HG03025 (cell line): ENCODE measurements at regions not wholly inside any gene's neighbourhood (a gene's known extent, or its start where the extent isn't known, plus 50 kb on each side); places are given as distances from the start of the nearest gene placed in this dataset.
"Not testable (repeated sequence)": the region's sequence is repeated elsewhere in the genome, so short reads cannot be mapped to it uniquely, and the experiment has no call there.

ENCODE experiments used
- ATAC-seq: cut with Tn5 transposase; IDR thresholded peaks from one replicate; pipeline ENCODE4 v1.9.1; 2021; ENCODE audit warnings: mild to moderate bottlenecking, moderate library complexity; ENCODE audit not compliant: unreplicated experiment, low FRiP score

DNA sequence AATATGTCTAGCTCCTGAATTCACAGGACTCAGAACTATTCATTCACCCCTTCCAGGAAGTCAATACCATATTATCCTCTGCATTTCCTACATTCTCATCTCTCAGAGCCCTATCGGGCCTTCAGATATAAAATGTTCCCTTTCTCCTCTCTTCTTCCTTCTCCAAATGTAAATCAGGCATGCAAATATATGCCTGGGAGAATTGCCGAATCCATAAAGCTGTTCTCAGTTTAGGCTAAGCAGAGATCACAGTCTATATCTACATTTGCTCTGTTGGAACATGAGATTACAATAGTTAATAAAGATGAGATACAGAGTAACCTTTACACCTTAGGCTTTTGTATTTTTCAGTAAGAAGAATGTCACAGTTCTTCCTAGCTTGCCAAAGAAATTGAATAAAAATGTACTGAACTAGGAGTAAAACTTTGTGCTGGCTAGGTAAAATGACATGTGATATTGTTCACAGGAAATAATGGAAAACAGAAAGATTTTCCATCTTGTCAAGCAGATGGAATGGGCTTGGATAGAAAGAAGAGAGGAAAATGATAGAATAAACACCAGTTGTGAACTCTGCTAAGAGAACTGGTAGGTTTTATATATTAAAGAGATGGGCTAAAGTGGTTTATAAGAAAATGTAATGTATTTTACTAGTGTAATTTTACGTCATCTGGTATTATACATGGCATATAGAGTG, 161.5 kb downstream of the NRIP1 start:
- no peak for ATAC-seq

GRCh38 chr21:14901482-14901958, 163.3 kb downstream of the NRIP1 start:
- ATAC-seq = no peak

DNA sequence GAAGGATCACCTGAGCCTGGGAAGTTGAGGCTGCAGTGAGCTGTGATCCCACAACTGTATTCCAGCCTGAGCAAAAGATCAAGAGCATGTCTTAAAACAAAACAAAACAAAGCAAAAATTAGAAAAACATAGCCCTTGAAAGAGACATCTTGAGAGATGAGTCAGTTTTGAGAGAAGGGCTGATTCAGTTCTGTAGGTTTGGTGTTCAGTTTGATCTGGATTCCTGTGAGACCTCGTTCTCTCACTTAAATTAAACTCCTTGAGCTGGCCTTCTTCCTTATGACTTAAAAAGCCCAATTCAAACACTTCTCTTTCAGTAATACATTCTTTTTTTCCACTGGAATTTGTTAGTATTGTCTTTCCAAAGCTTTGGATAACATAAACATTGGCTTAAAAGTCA, 164.2 kb downstream of the NRIP1 start:
- ATAC-seq = no peak

GRCh38 chr21:14900058-14900457, 164.7 kb downstream of the NRIP1 start:
- no peak for ATAC-seq

GRCh38 chr21:14895792-14896191, 169.0 kb downstream of the NRIP1 start:
- no peak for ATAC-seq

DNA sequence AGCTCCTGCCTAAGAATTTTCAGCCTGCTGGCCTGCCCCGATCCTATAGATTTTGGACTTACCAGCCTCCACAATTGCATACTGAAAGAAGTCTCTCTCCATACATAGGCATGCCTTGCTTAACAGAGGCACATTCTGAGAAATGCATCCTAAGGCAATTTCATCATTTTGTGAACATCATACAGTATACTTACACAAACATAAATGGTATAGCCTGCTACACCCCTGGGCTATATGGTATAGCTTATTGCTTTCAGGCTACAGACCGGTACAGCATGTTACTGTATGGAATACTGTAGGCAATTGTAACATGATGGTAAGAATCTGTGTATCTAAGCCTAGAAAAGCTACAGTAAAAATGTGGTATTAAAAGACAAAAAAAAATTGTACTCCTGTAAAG, 174.7 kb downstream of the NRIP1 start:
- no peak for ATAC-seq

DNA sequence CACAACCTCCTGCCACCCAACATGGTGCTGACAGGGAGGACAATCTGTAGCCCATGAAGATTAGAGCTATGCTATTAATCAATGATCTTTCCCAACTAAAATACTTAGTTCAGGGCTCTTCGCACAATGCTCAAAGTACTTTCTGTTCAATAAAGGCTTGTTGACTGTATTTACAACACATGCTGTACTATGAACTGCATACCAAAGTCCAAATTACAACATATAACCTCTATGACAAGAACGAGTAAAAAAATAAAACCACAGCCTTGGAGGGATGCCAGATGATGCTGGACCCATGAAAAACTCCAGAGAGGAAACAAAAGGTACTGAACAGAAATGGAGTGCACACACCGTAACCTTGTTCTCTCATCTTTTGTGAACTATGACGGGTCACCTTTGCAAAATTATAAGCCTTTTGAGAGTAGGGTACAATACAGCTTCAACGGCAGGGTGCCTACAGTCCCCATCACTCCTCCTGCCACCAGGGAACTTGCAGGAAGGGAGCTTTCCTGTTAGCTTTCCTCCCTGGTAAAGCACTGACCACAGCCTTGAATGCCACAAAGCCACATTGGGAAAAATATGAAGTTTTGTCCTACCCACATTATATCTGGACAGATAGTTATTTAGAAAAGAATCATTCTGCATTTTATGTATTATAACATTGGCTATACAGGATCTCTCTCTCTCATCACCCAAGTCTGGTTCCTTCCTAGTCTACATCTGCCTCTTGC, 175.6 kb downstream of the NRIP1 start:
- ATAC-seq = no peak

GRCh38 chr21:14888202-14888601, 176.6 kb downstream of the NRIP1 start:
- ATAC-seq = no peak

GRCh38 chr21:14886001-14886400, 178.8 kb downstream of the NRIP1 start:
- no peak for ATAC-seq

DNA sequence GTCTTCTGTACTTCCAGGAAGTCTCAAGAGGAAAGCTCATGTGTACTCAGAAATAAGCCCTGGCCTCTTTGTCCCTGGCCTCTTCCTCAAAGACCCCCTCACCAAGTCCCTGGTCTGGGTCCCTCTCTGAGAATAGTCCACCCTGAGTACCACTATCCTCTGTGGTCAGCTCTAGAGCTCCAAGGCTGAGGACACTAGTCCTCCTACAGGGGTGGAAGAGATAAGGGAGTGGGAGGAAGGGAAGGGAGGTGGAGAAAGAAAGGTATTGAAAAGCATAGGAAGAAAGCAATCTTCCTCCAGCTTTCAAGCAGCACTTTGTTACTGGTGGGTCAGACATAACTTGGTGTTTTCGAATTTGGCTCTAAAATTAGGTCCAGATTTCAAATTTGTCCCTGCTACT, 181.4 kb downstream of the NRIP1 start:
- ATAC-seq = no peak

DNA sequence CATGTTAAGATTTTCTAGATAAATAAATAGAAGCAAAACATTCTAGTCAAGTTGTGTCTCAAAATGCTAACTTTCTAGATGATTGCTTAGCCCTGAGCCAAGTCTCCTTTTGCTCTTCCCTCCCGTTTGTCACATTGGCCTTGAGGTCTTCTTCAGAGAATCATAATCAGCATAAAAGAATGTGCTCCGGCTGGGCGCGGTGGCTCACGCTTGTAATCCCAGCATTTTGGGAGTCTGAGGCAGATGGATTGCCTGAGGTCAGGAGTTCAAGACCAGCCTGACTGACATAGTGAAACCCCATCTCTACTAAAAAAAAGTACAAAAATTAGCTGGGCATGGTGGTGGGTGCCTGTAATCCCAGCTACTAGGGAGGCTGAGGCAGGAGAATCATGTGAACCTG, 182.3 kb downstream of the NRIP1 start:
- ATAC-seq = not testable (repeated sequence)

- ATAC-seq = no peak
These were observed 182.8 kb downstream of the NRIP1 start for GRCh38 chr21:14881863-14882499.

DNA sequence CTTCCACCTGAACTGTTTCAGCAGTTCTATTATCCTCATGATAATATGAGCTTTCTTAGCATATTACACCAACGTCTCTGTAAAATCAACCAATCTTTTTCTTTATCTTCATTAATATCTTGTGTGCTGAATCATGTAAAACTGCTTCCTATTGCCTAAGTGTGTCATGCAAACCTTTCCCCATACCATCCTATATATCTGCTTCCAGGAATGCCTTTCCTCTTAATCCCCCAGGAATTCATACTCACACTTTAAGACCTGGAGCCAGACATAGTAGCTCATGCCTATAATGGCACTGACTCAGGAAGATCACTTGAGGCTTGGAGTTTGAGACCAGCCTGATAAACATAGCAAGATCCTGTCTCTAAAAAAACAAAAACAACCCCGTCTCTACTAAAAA, 183.9 kb downstream of the NRIP1 start:
- no peak for ATAC-seq

- ATAC-seq = no peak
These were observed 185.3 kb downstream of the NRIP1 start for GRCh38 chr21:14879458-14879857.

GRCh38 chr21:14878971-14879370, 185.8 kb downstream of the NRIP1 start:
- no peak for ATAC-seq

DNA sequence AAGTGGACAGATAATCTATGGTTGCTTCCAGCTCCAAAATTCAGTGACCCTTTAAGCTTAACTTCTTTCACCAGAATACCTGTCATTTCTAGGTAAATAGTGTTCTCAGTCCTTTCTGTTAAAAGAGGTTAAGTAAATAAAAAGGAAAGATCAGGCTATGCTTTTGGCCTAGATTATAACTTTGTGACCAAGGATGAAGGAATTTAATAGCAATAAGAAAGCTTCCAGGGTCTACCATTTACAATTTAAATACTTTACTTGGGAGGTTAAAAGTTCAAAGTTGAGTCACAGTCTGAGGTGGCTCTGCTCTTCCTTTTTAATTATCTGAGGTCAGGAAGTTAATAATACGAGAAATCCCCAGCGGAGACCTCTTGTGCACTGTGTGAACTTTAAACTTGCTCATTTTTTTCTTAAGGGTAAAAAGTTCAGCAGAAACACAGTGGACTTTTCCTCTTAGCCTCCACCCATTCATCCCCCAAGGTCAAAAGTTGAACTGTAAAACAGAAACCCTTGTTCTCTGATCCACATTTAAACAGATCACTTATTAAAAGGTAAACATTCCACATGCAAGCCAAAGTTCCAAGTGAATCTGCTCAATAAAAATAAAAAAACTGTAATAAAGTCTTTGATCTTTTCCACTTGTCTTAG, 187.1 kb downstream of the NRIP1 start:
- ATAC-seq = no peak

- no peak for ATAC-seq
These were observed 188.3 kb downstream of the NRIP1 start for GRCh38 chr21:14876524-14876840.

- no peak for ATAC-seq
These were observed 188.9 kb downstream of the NRIP1 start for GRCh38 chr21:14875704-14876523.

DNA sequence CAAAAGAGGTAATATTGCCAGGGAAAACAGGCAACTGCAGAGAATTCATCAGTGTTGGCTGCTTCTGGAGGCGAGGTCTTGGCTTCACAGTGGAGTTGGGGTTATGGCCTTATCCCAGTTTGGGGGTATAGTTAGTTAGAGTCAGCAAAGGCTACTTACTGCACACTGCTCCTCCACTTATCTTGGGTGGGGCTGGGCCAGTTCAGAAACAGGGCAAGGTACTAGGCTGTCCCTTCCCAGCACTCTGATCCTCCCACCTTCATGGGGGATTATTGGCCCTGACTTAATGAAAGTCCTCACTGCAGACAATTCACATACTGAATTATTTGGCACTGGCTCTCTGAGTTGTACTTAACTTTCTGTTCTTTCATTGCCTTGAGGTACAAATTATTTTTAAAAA, 189.6 kb downstream of the NRIP1 start:
- ATAC-seq = no peak

GRCh38 chr21:14874379-14874778, 190.4 kb downstream of the NRIP1 start:
- no peak for ATAC-seq
